ENCODE measurements at regions not wholly inside any gene's neighbourhood (a gene's known extent, or its start where the extent isn't known, plus 50 kb on each side); places are given as distances from the start of the nearest gene placed in this dataset.

DNA sequence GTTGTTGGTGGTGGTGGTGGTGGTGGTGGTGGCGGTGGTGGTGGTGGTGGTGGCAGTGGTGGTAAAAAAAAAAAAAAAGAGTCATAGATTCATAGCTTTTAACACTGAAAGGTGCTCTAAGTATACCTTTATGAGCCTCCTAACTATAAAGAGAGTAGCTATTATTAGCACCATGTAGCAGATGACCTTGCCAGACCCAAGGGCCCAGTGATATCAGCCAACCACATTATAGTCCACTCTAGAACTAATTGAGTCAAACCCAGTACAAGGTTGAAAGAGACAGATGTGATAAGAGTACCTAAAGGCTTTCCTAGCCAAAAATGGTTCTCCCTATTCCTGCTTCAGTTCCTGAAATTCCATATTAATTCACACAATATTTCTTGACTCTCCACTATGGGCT is 245.3 kb downstream of the HACE1 start:
- H3K9me3 ChIP-seq (ENCODE audit: low read length): no peaks in the 10 kb centered on the region
- no peaks in the 10 kb centered on the region for H3K27me3 ChIP-seq (ENCODE audit: insufficient read depth, low read length)
- H3K4me2 ChIP-seq (ENCODE audit: low read length): no peak overlapping the region
- H3K79me2 ChIP-seq (ENCODE audit: insufficient read depth, low read length): no peaks in the 10 kb centered on the region
- H3K9ac ChIP-seq (ENCODE audit: low read length): no peak overlapping the region
- H3K27ac ChIP-seq (ENCODE audit: low read depth, low read length, poor library complexity, severe bottlenecking): no peak overlapping the region
- H2AFZ ChIP-seq (ENCODE audit: low read length): no peak overlapping the region
- no peaks in the 10 kb centered on the region for H3K4me1 ChIP-seq (ENCODE audit: insufficient read depth, low read length, severe bottlenecking)
- H3K36me3 ChIP-seq (ENCODE audit: insufficient read depth, low read length): no peaks in the 10 kb centered on the region
- H3K4me3 ChIP-seq (ENCODE audit: low read depth, low read length, poor library complexity, severe bottlenecking): no peak overlapping the region
- H3K9me2 ChIP-seq (ENCODE audit: low read depth, low read length): no peaks in the 10 kb centered on the region
- no peak for TF ChIP-seq EZH2 (IDR thresholded peaks at IDR 0.05; ENCODE audit: borderline replicate concordance, low read length)
- H4K20me1 ChIP-seq (ENCODE audit: insufficient read depth, low read length): no peaks in the 10 kb centered on the region
- no peaks in the 10 kb centered on the region for H3F3A ChIP-seq (ENCODE audit: insufficient read depth, low read length)

DNA sequence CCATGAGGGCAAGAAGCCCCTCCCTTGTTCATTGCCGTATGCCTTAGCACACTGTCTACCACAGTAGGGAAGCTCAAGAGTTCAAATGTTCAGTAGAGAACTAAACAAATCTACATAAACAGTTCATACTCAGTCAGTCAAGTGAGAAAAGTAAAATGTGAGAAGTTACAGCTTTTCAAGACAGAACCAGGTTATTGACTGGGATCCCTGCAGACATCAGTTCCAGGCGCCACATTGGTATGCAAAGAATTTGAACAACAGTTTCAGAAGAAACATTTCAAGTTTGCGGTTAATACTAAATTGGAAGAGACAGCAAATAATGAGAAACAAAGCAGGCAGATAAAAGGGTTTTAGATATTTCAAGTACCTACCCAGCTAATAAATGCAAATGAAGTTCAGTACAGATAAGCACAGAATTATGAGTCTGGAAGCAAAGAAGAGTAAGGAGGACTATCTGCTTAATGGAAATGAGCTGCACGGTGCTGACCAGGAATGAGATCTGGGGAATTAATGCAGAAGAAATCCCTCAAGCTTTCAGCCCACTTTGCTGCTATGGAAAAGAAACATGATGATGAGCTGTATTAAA is 246.2 kb downstream of the HACE1 start:
- Histone ChIP-seq H2AFZ (ENCODE audit: low read length) (no peak overlapping the region), H3K27ac (ENCODE audit: low read depth, low read length, poor library complexity, severe bottlenecking) (no peak overlapping the region), H4K20me1 (ENCODE audit: insufficient read depth, low read length) (no peaks in the 10 kb centered on the region), H3K4me2 (ENCODE audit: low read length) (no peak overlapping the region), H3K36me3 (ENCODE audit: insufficient read depth, low read length) (no peaks in the 10 kb centered on the region), H3K9me3 (ENCODE audit: low read length) (no peaks in the 10 kb centered on the region), H3K4me1 (ENCODE audit: insufficient read depth, low read length, severe bottlenecking) (no peaks in the 10 kb centered on the region), H3K27me3 (ENCODE audit: insufficient read depth, low read length) (no peaks in the 10 kb centered on the region), H3K9ac (ENCODE audit: low read length) (no peak overlapping the region), H3K9me2 (ENCODE audit: low read depth, low read length) (no peaks in the 10 kb centered on the region), H3F3A (ENCODE audit: insufficient read depth, low read length) (no peaks in the 10 kb centered on the region), H3K4me3 (ENCODE audit: low read depth, low read length, poor library complexity, severe bottlenecking) (no peak overlapping the region), H3K79me2 (ENCODE audit: insufficient read depth, low read length) (no peaks in the 10 kb centered on the region)
- TF ChIP-seq, protein P1, sequence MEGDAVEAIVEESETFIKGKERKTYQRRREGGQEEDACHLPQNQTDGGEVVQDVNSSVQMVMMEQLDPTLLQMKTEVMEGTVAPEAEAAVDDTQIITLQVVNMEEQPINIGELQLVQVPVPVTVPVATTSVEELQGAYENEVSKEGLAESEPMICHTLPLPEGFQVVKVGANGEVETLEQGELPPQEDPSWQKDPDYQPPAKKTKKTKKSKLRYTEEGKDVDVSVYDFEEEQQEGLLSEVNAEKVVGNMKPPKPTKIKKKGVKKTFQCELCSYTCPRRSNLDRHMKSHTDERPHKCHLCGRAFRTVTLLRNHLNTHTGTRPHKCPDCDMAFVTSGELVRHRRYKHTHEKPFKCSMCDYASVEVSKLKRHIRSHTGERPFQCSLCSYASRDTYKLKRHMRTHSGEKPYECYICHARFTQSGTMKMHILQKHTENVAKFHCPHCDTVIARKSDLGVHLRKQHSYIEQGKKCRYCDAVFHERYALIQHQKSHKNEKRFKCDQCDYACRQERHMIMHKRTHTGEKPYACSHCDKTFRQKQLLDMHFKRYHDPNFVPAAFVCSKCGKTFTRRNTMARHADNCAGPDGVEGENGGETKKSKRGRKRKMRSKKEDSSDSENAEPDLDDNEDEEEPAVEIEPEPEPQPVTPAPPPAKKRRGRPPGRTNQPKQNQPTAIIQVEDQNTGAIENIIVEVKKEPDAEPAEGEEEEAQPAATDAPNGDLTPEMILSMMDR (IDR thresholded peaks at IDR 0.05; ENCODE audit: low read length): no peak
- TF ChIP-seq EZH2 (IDR thresholded peaks at IDR 0.05; ENCODE audit: borderline replicate concordance, low read length): no peak

DNA sequence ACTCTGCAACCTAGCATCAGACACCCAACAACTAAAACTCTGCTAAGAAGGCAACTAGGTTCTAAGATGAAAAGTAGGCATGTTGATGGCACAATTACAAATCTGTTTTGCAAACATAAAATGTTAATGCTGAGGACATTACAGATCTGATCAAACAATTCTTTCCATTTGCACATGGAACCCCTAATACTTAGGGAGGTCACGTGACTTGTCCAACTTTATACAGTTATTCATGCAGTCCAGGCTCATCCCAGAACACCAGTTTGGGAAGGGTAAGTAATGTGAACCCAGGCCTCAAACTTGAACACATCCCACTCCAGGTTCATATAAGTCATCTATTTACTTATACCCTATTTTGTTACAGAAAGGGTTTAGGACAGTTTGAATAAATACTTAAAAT is 247.2 kb downstream of the HACE1 start:
- Histone ChIP-seq H3K36me3 (ENCODE audit: insufficient read depth, low read length) (no peaks in the 10 kb centered on the region), H2AFZ (ENCODE audit: low read length) (no peak overlapping the region), H3K27ac (ENCODE audit: low read depth, low read length, poor library complexity, severe bottlenecking) (no peak overlapping the region), H3F3A (ENCODE audit: insufficient read depth, low read length) (no peaks in the 10 kb centered on the region), H3K9ac (ENCODE audit: low read length) (no peak overlapping the region), H3K4me2 (ENCODE audit: low read length) (no peak overlapping the region), H3K4me1 (ENCODE audit: insufficient read depth, low read length, severe bottlenecking) (no peaks in the 10 kb centered on the region), H3K4me3 (ENCODE audit: low read depth, low read length, poor library complexity, severe bottlenecking) (no peak overlapping the region), H4K20me1 (ENCODE audit: insufficient read depth, low read length) (no peaks in the 10 kb centered on the region), H3K9me2 (ENCODE audit: low read depth, low read length) (no peaks in the 10 kb centered on the region), H3K27me3 (ENCODE audit: insufficient read depth, low read length) (no peaks in the 10 kb centered on the region), H3K9me3 (ENCODE audit: low read length) (no peaks in the 10 kb centered on the region), H3K79me2 (ENCODE audit: insufficient read depth, low read length) (no peaks in the 10 kb centered on the region)
- no peak for TF ChIP-seq EZH2 (IDR thresholded peaks at IDR 0.05; ENCODE audit: borderline replicate concordance, low read length)
- TF ChIP-seq, protein P1 (IDR thresholded peaks at IDR 0.05; ENCODE audit: low read length): no peak

DNA sequence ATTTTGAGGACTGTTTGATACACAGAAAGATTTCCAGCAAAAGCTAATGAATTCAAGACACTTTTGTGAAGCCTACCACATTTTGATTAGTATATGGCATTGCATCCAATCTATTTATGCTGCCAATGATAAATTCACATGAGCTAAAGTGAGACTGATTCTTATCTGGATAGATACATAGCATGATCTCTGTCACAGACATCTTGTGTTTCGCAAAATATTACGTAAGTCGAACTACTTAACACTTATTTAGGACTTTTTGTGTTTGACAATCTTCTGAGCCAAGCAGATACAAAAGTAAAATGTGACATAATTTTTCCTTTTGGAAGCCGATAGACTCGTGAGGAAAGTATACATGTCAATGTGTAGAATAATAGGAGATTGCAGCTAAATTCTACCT is 251.6 kb downstream of the HACE1 start:
- no peak overlapping the region for H3K4me2 ChIP-seq (ENCODE audit: low read length)
- no peak overlapping the region for H3K9ac ChIP-seq (ENCODE audit: low read length)
- no peaks in the 10 kb centered on the region for H3F3A ChIP-seq (ENCODE audit: insufficient read depth, low read length)
- no peaks in the 10 kb centered on the region for H3K79me2 ChIP-seq (ENCODE audit: insufficient read depth, low read length)
- no peaks in the 10 kb centered on the region for H3K27me3 ChIP-seq (ENCODE audit: insufficient read depth, low read length)
- no peak overlapping the region for H3K4me3 ChIP-seq (ENCODE audit: low read depth, low read length, poor library complexity, severe bottlenecking)
- H3K27ac ChIP-seq (ENCODE audit: low read depth, low read length, poor library complexity, severe bottlenecking): no peak overlapping the region
- TF ChIP-seq EZH2 (IDR thresholded peaks at IDR 0.05; ENCODE audit: borderline replicate concordance, low read length): no peak
- TF ChIP-seq, protein P1 (IDR thresholded peaks at IDR 0.05; ENCODE audit: low read length): no peak
- no peaks in the 10 kb centered on the region for H3K9me3 ChIP-seq (ENCODE audit: low read length)
- no peaks in the 10 kb centered on the region for H3K36me3 ChIP-seq (ENCODE audit: insufficient read depth, low read length)
- H3K4me1 ChIP-seq (ENCODE audit: insufficient read depth, low read length, severe bottlenecking): no peaks in the 10 kb centered on the region
- no peaks in the 10 kb centered on the region for H4K20me1 ChIP-seq (ENCODE audit: insufficient read depth, low read length)
- H2AFZ ChIP-seq (ENCODE audit: low read length): no peak overlapping the region
- H3K9me2 ChIP-seq (ENCODE audit: low read depth, low read length): no peaks in the 10 kb centered on the region

All from OCI-LY1 (cell line).